ENCODE measurements at regions not wholly inside any gene's neighbourhood (a gene's known extent, or its start where the extent isn't known, plus 50 kb on each side); places are given as distances from the start of the nearest gene placed in this dataset.
"Not testable (repeated sequence)": the region's sequence is repeated elsewhere in the genome, so short reads cannot be mapped to it uniquely, and the experiment has no call there.

DNA sequence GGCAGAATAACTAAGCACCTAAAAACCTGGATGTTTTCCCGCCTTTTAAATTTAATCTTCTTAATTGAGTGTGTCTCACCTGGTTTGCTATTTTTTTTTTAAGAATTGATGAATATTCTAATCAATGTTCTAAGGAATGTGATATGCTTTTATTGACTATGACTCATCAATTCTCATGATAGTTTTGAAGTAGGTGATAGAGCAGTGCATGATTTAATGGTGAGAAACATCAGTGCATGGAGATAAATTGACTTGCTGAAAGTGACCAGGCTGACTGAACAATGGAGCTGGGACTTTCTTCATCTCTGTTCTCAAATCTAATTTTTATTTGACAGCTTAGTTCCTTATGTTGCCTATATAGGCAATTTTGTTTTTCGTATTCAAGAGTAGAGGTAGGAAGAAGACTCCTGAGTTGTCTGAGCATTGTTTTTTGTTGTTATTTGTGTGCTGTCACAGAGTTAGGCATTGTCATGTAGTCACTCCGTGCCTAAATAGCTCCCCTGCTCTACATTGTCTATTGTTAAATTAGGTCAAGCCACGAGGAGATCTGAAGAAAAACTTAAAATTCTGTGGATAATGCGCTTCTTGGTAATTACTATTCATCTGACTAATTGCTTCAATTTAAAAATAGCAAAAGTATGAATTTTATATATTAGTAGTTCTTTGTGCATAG, 59.0 kb upstream of the NUTM2F start:
- H3K27ac ChIP-seq (ENCODE audit: low read length); H3K4me1 ChIP-seq (ENCODE audit: low read length); DNase-seq; H3K4me3 ChIP-seq (ENCODE audit: low read length); H3K27me3 ChIP-seq (ENCODE audit: low read length); H3K9me3 ChIP-seq (ENCODE audit: low read length); H3K9me2 ChIP-seq (replicated peaks; ENCODE audit: insufficient read depth, low read length); H4K20me1 ChIP-seq (ENCODE audit: insufficient read depth, low read depth, low read length); H2AFZ ChIP-seq (ENCODE audit: low read length); H3K9ac ChIP-seq (ENCODE audit: low read length); H3K36me3 ChIP-seq (ENCODE audit: insufficient read depth, low read length); H3K4me2 ChIP-seq (ENCODE audit: low read depth, low read length, poor library complexity, severe bottlenecking): not testable (repeated sequence)
- H3K79me2 ChIP-seq (ENCODE audit: low read length): peaks cover 72% of the 10 kb centered on the region

DNA sequence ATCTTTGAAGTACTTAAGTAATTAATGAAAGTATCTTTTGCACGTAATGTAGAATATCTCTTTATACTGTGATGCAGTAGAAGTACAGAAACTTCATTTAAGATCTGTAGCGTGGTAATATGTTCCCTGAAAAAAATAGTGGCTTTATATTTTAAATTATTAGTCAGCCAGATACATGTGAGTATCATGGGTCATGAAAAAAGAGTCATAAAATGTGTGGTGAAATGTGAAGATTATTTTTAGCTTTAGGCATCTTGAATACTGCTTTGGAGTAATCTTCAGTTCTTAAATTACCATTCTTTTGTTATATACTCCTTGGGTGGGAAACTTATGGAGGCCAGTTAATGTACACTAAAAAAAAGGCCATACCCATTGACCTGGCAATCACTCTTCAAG, 59.6 kb upstream of the NUTM2F start:
- DNase-seq; H3K4me2 ChIP-seq (ENCODE audit: low read depth, low read length, poor library complexity, severe bottlenecking); H3K9me3 ChIP-seq (ENCODE audit: low read length); H3K27me3 ChIP-seq (ENCODE audit: low read length); H3K4me1 ChIP-seq (ENCODE audit: low read length); H3K36me3 ChIP-seq (ENCODE audit: insufficient read depth, low read length); H4K20me1 ChIP-seq (ENCODE audit: insufficient read depth, low read depth, low read length); H2AFZ ChIP-seq (ENCODE audit: low read length); H3K9me2 ChIP-seq (replicated peaks; ENCODE audit: insufficient read depth, low read length); H3K27ac ChIP-seq (ENCODE audit: low read length); H3K4me3 ChIP-seq (ENCODE audit: low read length); H3K9ac ChIP-seq (ENCODE audit: low read length): not testable (repeated sequence)
- H3K79me2 ChIP-seq (ENCODE audit: low read length): peaks cover 69% of the 10 kb centered on the region

DNA sequence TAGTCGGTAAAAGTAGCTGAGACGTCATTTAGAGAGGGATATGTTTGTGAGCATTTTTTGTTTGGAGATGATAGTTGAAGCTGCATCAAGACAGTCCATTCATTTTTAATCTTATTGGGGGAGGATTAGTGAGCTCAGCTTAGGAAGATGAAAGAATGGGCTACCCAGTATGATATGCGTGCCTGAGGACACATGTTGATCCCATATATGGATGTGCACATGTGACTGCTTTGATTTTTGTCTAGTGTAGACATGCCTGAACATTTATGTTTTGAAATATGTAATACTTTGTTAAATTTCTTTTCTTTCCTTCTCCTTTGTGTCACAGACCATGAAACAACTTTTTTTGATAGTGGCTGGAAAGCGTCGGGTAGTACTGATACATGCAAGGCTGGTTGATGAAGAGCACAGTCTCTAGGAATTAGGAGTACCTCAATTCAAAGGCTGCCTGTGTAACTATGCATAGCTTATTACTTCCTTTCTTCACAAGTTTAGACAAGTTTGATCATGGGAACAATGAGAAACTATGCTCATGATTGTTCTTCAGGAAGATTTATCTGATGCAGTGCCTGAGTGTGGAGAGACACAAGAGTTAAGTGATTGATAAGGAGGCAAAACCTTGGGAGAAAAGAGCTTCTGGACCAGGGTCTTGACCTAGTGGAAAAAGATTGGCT, 62.1 kb upstream of the NUTM2F start:
- not testable (repeated sequence) for H2AFZ ChIP-seq (ENCODE audit: low read length); H3K9me3 ChIP-seq (ENCODE audit: low read length); H3K9me2 ChIP-seq (replicated peaks; ENCODE audit: insufficient read depth, low read length); H3K4me2 ChIP-seq (ENCODE audit: low read depth, low read length, poor library complexity, severe bottlenecking); H3K27me3 ChIP-seq (ENCODE audit: low read length); H3K27ac ChIP-seq (ENCODE audit: low read length); H3K4me1 ChIP-seq (ENCODE audit: low read length); H4K20me1 ChIP-seq (ENCODE audit: insufficient read depth, low read depth, low read length); H3K36me3 ChIP-seq (ENCODE audit: insufficient read depth, low read length); DNase-seq; H3K4me3 ChIP-seq (ENCODE audit: low read length); H3K9ac ChIP-seq (ENCODE audit: low read length)
- peaks cover 51% of the 10 kb centered on the region for H3K79me2 ChIP-seq (ENCODE audit: low read length)

DNA sequence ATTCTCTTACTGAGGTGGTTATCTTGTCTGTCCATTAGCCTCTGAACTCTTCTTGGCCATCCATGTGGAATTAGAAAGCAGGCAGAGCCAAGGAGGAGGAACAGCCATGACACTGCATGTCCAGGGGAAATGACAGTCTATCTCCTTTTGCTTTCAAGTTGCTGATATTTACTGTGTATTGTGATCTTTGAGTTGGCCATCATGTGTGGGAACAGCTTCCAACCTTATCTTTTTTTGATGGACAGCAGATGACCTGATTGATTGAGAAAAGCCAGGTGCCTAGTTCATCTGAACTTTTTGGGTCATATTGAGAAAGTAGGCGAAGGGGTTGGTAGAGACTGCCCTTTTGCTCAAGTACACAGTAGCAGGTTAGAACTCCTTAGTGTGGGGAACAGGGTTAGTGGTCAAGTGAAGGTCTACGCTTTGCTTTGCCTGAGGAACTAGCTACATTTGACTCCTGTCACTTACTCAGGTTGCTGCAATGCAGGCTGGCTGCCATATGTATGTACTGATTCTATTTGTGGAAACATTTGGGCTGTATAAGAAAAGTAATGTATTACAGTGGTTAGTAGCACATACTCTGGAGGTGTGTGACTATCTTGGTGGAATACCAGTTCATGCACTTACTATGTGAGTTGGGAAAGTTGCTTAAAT, 64.7 kb upstream of the NUTM2F start:
- not testable (repeated sequence) for H4K20me1 ChIP-seq (ENCODE audit: insufficient read depth, low read depth, low read length); H3K4me3 ChIP-seq (ENCODE audit: low read length); H3K9me3 ChIP-seq (ENCODE audit: low read length); H2AFZ ChIP-seq (ENCODE audit: low read length); DNase-seq; H3K4me1 ChIP-seq (ENCODE audit: low read length); H3K4me2 ChIP-seq (ENCODE audit: low read depth, low read length, poor library complexity, severe bottlenecking); H3K9ac ChIP-seq (ENCODE audit: low read length); H3K27ac ChIP-seq (ENCODE audit: low read length); H3K27me3 ChIP-seq (ENCODE audit: low read length); H3K9me2 ChIP-seq (replicated peaks; ENCODE audit: insufficient read depth, low read length); H3K36me3 ChIP-seq (ENCODE audit: insufficient read depth, low read length)
- H3K79me2 ChIP-seq (ENCODE audit: low read length): peaks cover 47% of the 10 kb centered on the region

DNA sequence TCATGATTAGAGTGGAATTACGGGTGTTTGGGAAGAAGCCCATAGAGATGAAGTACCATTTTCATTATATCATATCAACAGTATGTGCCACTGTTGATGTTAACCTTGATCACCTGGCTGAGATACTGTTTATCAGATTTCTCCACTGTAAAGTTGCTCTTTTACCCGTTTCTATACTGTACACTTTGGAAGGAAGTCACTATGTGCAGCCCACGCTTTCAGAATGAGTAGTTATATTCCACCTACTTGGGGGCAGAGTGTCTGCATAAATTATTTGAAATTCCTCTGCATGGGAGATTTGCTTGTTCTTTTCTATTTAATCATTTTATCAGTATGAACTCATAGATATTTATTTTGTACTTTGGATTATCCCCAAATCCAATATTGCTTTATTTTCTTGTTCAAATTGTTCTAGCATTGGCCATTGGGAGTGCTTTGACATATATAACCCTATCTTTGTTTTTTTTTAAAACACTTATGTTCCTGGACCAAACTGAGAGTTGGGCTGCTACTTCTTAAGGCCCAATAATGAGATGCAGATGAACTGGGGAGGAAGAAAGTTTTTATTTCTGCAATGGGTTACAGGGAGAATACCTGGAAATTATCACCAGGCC, 69.4 kb upstream of the NUTM2F start:
- not testable (repeated sequence) for H3K9ac ChIP-seq (ENCODE audit: low read length); H3K9me3 ChIP-seq (ENCODE audit: low read length); H3K27me3 ChIP-seq (ENCODE audit: low read length); H3K27ac ChIP-seq (ENCODE audit: low read length); H2AFZ ChIP-seq (ENCODE audit: low read length); H3K4me2 ChIP-seq (ENCODE audit: low read depth, low read length, poor library complexity, severe bottlenecking); H3K9me2 ChIP-seq (replicated peaks; ENCODE audit: insufficient read depth, low read length); H3K4me1 ChIP-seq (ENCODE audit: low read length); H4K20me1 ChIP-seq (ENCODE audit: insufficient read depth, low read depth, low read length); DNase-seq; H3K36me3 ChIP-seq (ENCODE audit: insufficient read depth, low read length); H3K4me3 ChIP-seq (ENCODE audit: low read length)
- H3K79me2 ChIP-seq (ENCODE audit: low read length): peaks cover 47% of the 10 kb centered on the region

DNA sequence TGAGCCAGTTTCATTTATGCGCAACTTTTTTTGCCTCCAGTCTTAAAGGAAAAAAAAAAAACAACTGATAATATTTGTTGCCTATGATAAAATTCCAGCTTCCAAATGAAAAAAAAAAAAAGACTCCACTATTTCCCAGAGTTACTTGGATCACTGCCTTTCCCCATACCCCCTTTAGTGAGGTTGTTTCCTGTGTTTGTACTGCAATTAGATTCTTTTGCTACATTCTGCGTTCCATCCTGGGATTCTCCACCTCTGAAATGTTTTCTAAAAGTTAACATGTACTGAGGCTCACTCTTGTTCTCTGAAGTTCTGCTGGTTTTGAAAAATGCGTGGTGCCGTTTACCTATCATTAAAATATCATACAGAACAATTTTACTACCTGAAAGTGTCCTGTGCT, 72.0 kb upstream of the NUTM2F start:
- H3K27ac ChIP-seq (ENCODE audit: low read length); H3K36me3 ChIP-seq (ENCODE audit: insufficient read depth, low read length); H3K9ac ChIP-seq (ENCODE audit: low read length); H3K4me3 ChIP-seq (ENCODE audit: low read length); H2AFZ ChIP-seq (ENCODE audit: low read length); H3K4me1 ChIP-seq (ENCODE audit: low read length); H3K27me3 ChIP-seq (ENCODE audit: low read length); H3K9me2 ChIP-seq (replicated peaks; ENCODE audit: insufficient read depth, low read length); DNase-seq; H4K20me1 ChIP-seq (ENCODE audit: insufficient read depth, low read depth, low read length); H3K9me3 ChIP-seq (ENCODE audit: low read length); H3K4me2 ChIP-seq (ENCODE audit: low read depth, low read length, poor library complexity, severe bottlenecking): not testable (repeated sequence)
- H3K79me2 ChIP-seq (ENCODE audit: low read length): peaks cover 64% of the 10 kb centered on the region

DNA sequence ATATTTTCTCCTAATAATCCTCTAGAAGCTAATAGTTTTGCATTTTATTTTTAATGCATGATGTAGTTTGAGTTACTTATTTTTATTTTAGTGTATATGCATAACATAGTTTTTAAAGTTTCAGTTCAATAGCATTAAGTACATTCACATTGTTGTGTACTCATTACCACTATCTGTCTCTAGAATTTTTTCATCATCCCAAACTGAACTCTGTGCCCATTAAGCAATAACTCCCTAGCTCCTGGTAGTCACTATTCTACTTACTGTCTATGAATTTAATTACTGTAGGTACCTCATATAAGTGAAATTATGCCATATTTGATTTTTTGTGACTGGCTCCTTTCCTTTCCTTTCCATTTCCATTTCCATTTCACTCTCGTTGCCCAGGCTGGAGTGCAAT, 74.4 kb upstream of the NUTM2F start:
- H3K36me3 ChIP-seq (ENCODE audit: insufficient read depth, low read length); H3K9me2 ChIP-seq (replicated peaks; ENCODE audit: insufficient read depth, low read length); H3K4me1 ChIP-seq (ENCODE audit: low read length); H3K27me3 ChIP-seq (ENCODE audit: low read length); H3K9ac ChIP-seq (ENCODE audit: low read length); H3K27ac ChIP-seq (ENCODE audit: low read length); DNase-seq; H3K9me3 ChIP-seq (ENCODE audit: low read length); H2AFZ ChIP-seq (ENCODE audit: low read length); H4K20me1 ChIP-seq (ENCODE audit: insufficient read depth, low read depth, low read length); H3K4me2 ChIP-seq (ENCODE audit: low read depth, low read length, poor library complexity, severe bottlenecking); H3K4me3 ChIP-seq (ENCODE audit: low read length): not testable (repeated sequence)
- peaks cover 60% of the 10 kb centered on the region for H3K79me2 ChIP-seq (ENCODE audit: low read length)

DNA sequence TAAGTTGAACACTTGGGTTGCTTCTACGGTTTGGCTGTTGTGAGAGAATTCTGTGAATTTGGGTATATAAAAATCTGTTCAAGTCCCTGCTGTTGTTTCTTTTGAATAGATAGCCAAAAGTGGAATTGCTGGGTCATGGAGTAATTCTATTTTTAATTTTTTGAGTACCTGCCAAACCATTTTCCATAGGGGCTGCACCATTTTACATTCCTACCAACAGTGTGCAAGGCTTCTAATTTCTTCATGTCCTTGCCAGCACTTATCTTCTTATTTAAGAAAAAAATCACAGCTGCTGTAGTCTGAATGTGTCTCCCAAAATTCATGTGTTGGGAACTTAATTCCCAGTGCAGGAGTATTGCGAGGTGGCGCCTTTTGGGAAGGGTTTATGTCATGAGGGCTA, 75.1 kb upstream of the NUTM2F start:
- H3K27ac ChIP-seq (ENCODE audit: low read length); H2AFZ ChIP-seq (ENCODE audit: low read length); H3K4me3 ChIP-seq (ENCODE audit: low read length); H3K4me2 ChIP-seq (ENCODE audit: low read depth, low read length, poor library complexity, severe bottlenecking); H3K4me1 ChIP-seq (ENCODE audit: low read length); H4K20me1 ChIP-seq (ENCODE audit: insufficient read depth, low read depth, low read length); H3K9me2 ChIP-seq (replicated peaks; ENCODE audit: insufficient read depth, low read length); H3K36me3 ChIP-seq (ENCODE audit: insufficient read depth, low read length); H3K27me3 ChIP-seq (ENCODE audit: low read length); DNase-seq; H3K9me3 ChIP-seq (ENCODE audit: low read length); H3K9ac ChIP-seq (ENCODE audit: low read length): not testable (repeated sequence)
- H3K79me2 ChIP-seq (ENCODE audit: low read length): peaks cover 62% of the 10 kb centered on the region

Data from Karpas-422 (cell line).